SU-DHL-6 (cell line): ENCODE measurements at regions not wholly inside any gene's neighbourhood (a gene's known extent, or its start where the extent isn't known, plus 50 kb on each side); places are given as distances from the start of the nearest gene placed in this dataset.

Experiments
- H2AFZ ChIP-seq: fragments of 200-600 bp; sonication (generic); 2 replicates; pipeline ENCODE4 v1.6.1; 2014; ENCODE audit warnings: low read depth, mild to moderate bottlenecking, moderate library complexity, mixed read lengths, antibody characterized with exemption, low read length; ENCODE audit not compliant: severe bottlenecking
- H3F3A ChIP-seq: fragments of 200-600 bp; shearing (Covaris generic); 2 replicates; pipeline ENCODE4 v1.6.0; 2016; ENCODE audit warnings: antibody characterized with exemption, mild to moderate bottlenecking; ENCODE audit not compliant: insufficient read depth
- H3K27ac ChIP-seq: fragments of 200-600 bp; sonication (generic); 2 replicates; pipeline ENCODE4 v1.5.1; 2016; ENCODE audit warnings: low read depth, mild to moderate bottlenecking, low read length, moderate library complexity, mixed read lengths
- H3K27me3 ChIP-seq: fragments of 200-600 bp; sonication (generic), shearing (Covaris generic); 2 replicates; pipeline ENCODE4 v1.6.0; 2014; ENCODE audit warnings: mild to moderate bottlenecking, low read length
- H3K36me3 ChIP-seq: fragments of 200-600 bp; sonication (generic); 2 replicates; pipeline ENCODE4 v1.6.1; 2014; ENCODE audit warnings: mild to moderate bottlenecking, low read length, mixed read lengths
- H3K4me2 ChIP-seq: fragments of 300-600, 200-600 bp; shearing (Covaris generic), sonication (generic); 2 replicates; pipeline ENCODE4 v1.6.0; 2014; ENCODE audit warnings: low read length, low read depth, mild to moderate bottlenecking; ENCODE audit not compliant: poor library complexity, severe bottlenecking
- H3K4me3 ChIP-seq: fragments of 200-600 bp; sonication (generic); 2 replicates; pipeline ENCODE4 v1.5.1; 2014; ENCODE audit warnings: antibody characterized with exemption, low read length, mild to moderate bottlenecking, mixed read lengths; ENCODE audit not compliant: insufficient read depth, poor library complexity, severe bottlenecking
- H3K79me2 ChIP-seq: fragments of 200-600 bp; sonication (generic); 2 replicates; pipeline ENCODE4 v1.6.1; 2014; ENCODE audit warnings: mild to moderate bottlenecking, low read length, moderate library complexity; ENCODE audit not compliant: insufficient read depth
- H3K9ac ChIP-seq: fragments of 200-600 bp; sonication (generic); 2 replicates; pipeline ENCODE4 v1.7.0; 2014; ENCODE audit warnings: mild to moderate bottlenecking, low read length
- H3K9me2 ChIP-seq: fragments of 200-600 bp; sonication (generic); replicated peaks from 2 replicates; pipeline ENCODE4 v1.6.1; 2014; ENCODE audit warnings: low read length; ENCODE audit not compliant: insufficient read depth
- H3K9me3 ChIP-seq: fragments of 200-600 bp; sonication (generic); 2 replicates; pipeline ENCODE4 v1.6.1; 2014; ENCODE audit warnings: low read length, mixed read lengths; ENCODE audit not compliant: insufficient read depth
- H4K20me1 ChIP-seq: fragments of 200-600 bp; sonication (generic); 2 replicates; pipeline ENCODE4 v1.6.1; 2014; ENCODE audit warnings: low read depth, mild to moderate bottlenecking, antibody characterized with exemption, low read length, moderate library complexity, mixed read lengths
- CTCF ChIP-seq: fragments of 200-600 bp; sonication (generic); IDR thresholded peaks from one replicate; pipeline ENCODE4 v1.5.1; 2017; ENCODE audit warnings: antibody characterized with exemption, mild to moderate bottlenecking, low read length, moderate library complexity; ENCODE audit not compliant: insufficient read depth, poor library complexity, severe bottlenecking
- EZH2phosphoT487 ChIP-seq: fragments of 200-600 bp; sonication (generic), shearing (Covaris generic); conservative IDR thresholded peaks from 2 replicates; pipeline ENCODE4 v1.6.1; 2018; ENCODE audit warnings: mild to moderate bottlenecking, antibody characterized with exemption, low read length, moderate library complexity, mixed read lengths

- Histone ChIP-seq H3K9me2 (no peaks in the 10 kb centered on the region), H3K9me3 (no peaks in the 10 kb centered on the region), H3F3A (no peaks in the 10 kb centered on the region; the same call in 1 of the 2 replicates), H3K79me2 (no peaks in the 10 kb centered on the region), H3K4me2 (no peak overlapping the region), H3K27me3 (no peaks in the 10 kb centered on the region), H4K20me1 (no peaks in the 10 kb centered on the region), H3K27ac (no peak overlapping the region), H3K4me3 (no peak overlapping the region), H3K36me3 (no peaks in the 10 kb centered on the region), H3K9ac (no peak overlapping the region), H2AFZ (no peak overlapping the region)
- no peak for TF ChIP-seq EZH2phosphoT487
Observed at GRCh38 chr3:87710511-87710910, 348.3 kb downstream of the CGGBP1 start.

GRCh38 chr3:87710028-87710427, 348.8 kb downstream of the CGGBP1 start:
- Histone ChIP-seq H3K9ac (no peak overlapping the region), H3K27me3 (no peaks in the 10 kb centered on the region), H3F3A (no peaks in the 10 kb centered on the region; the same call in 1 of the 2 replicates), H3K36me3 (no peaks in the 10 kb centered on the region), H3K4me3 (no peak overlapping the region), H3K79me2 (no peaks in the 10 kb centered on the region), H3K9me3 (no peaks in the 10 kb centered on the region), H2AFZ (no peak overlapping the region), H3K4me2 (no peak overlapping the region), H3K27ac (no peak overlapping the region), H3K9me2 (no peaks in the 10 kb centered on the region), H4K20me1 (no peaks in the 10 kb centered on the region)
- TF ChIP-seq EZH2phosphoT487 (no peak), CTCF (no peak)

GRCh38 chr3:87706176-87706575, 352.6 kb downstream of the CGGBP1 start:
- H3K36me3 ChIP-seq, result no peaks in the 10 kb centered on the region
- H3F3A ChIP-seq, result no peaks in the 10 kb centered on the region
- no peaks in the 10 kb centered on the region for H3K79me2 ChIP-seq
- no peak overlapping the region for H3K9ac ChIP-seq
- H3K4me3 ChIP-seq, result no peak overlapping the region
- no peak overlapping the region for H3K4me2 ChIP-seq
- no peak overlapping the region for H3K27ac ChIP-seq
- TF ChIP-seq CTCF (no peak), EZH2phosphoT487 (no peak)
- no peaks in the 10 kb centered on the region for H3K9me2 ChIP-seq
- H3K27me3 ChIP-seq, result no peaks in the 10 kb centered on the region
- H3K9me3 ChIP-seq, result no peaks in the 10 kb centered on the region
- H4K20me1 ChIP-seq, result no peaks in the 10 kb centered on the region
- no peak overlapping the region for H2AFZ ChIP-seq

GRCh38 chr3:87702600-87702999, 356.2 kb downstream of the CGGBP1 start:
- Histone ChIP-seq H3K9me2 (no peaks in the 10 kb centered on the region), H4K20me1 (no peaks in the 10 kb centered on the region), H3F3A (no peaks in the 10 kb centered on the region), H3K9me3 (no peaks in the 10 kb centered on the region), H3K36me3 (no peaks in the 10 kb centered on the region), H3K4me2 (no peak overlapping the region), H2AFZ (no peak overlapping the region), H3K27ac (no peak overlapping the region), H3K79me2 (no peaks in the 10 kb centered on the region), H3K4me3 (no peak overlapping the region), H3K9ac (no peak overlapping the region), H3K27me3 (no peaks in the 10 kb centered on the region)
- TF ChIP-seq CTCF, result no peak
- TF ChIP-seq EZH2phosphoT487, result no peak
